ENCODE measurements at regions not wholly inside any gene's neighbourhood (a gene's known extent, or its start where the extent isn't known, plus 50 kb on each side); places are given as distances from the start of the nearest gene placed in this dataset.

DNA sequence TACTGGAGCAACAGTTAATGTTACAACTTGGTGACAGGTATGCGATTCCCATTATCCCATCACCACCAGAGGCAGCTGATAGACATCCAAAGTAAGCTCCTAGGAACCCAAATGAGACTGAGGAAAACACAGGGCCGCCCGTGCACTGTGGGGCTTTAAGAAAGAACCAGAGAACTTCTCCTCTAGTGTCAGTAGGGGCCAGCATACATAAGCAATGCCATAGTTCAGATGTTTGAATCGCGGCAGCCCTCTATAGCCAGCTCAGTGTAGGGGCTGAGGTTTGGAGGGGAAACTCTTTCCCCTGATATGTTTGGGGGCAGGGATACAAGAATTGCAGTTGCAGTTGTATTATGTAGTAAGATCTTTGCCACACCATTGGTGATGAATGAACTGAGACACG is 593.3 kb upstream of the NCAM2 start:
- TF ChIP-seq, protein P1, sequence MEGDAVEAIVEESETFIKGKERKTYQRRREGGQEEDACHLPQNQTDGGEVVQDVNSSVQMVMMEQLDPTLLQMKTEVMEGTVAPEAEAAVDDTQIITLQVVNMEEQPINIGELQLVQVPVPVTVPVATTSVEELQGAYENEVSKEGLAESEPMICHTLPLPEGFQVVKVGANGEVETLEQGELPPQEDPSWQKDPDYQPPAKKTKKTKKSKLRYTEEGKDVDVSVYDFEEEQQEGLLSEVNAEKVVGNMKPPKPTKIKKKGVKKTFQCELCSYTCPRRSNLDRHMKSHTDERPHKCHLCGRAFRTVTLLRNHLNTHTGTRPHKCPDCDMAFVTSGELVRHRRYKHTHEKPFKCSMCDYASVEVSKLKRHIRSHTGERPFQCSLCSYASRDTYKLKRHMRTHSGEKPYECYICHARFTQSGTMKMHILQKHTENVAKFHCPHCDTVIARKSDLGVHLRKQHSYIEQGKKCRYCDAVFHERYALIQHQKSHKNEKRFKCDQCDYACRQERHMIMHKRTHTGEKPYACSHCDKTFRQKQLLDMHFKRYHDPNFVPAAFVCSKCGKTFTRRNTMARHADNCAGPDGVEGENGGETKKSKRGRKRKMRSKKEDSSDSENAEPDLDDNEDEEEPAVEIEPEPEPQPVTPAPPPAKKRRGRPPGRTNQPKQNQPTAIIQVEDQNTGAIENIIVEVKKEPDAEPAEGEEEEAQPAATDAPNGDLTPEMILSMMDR (IDR thresholded peaks at IDR 0.05) = no peak
- no peak for TF ChIP-seq POLR2A (IDR thresholded peaks at IDR 0.05)
